Endodermal cell (in vitro differentiated cells): ENCODE measurements at regions not wholly inside any gene's neighbourhood (a gene's known extent, or its start where the extent isn't known, plus 50 kb on each side); places are given as distances from the start of the nearest gene placed in this dataset.

Experiments
- DNase-seq: peaks from one replicate; pipeline ENCODE4 v3.0.0-alpha.2; 2017
- H3K27ac ChIP-seq: 2 replicates; pipeline ENCODE4 v1.5.1; 2013; ENCODE audit warnings: mild to moderate bottlenecking, low read depth, low read length, moderate library complexity
- H3K27me3 ChIP-seq: 2 replicates; pipeline ENCODE4 v1.6.1; 2013; ENCODE audit warnings: mild to moderate bottlenecking, low read length, moderate library complexity; ENCODE audit not compliant: insufficient read depth, control insufficient read depth, poor library complexity, severe bottlenecking
- H3K36me3 ChIP-seq: 2 replicates; pipeline ENCODE4 v1.7.0; 2013; ENCODE audit warnings: mild to moderate bottlenecking, low read length, moderate library complexity; ENCODE audit not compliant: control insufficient read depth, insufficient read depth
- H3K4me1 ChIP-seq: one replicate; pipeline ENCODE4 v1.7.0; 2013; ENCODE audit warnings: low read length; ENCODE audit not compliant: control insufficient read depth, insufficient read depth
- H3K4me3 ChIP-seq: 2 replicates; pipeline ENCODE4 v1.5.1; 2013; ENCODE audit warnings: mild to moderate bottlenecking, low read length, moderate library complexity
- H3K9ac ChIP-seq: 2 replicates; pipeline ENCODE4 v1.6.1; 2013; ENCODE audit warnings: mild to moderate bottlenecking, low read length, moderate library complexity; ENCODE audit not compliant: poor library complexity, severe bottlenecking; ENCODE audit errors: extremely low read depth
- H3K9me3 ChIP-seq: 2 replicates; pipeline ENCODE4 v1.6.1; 2013; ENCODE audit warnings: mild to moderate bottlenecking, low read length, moderate library complexity; ENCODE audit not compliant: control insufficient read depth
- H3K27ac Mint-ChIP-seq: 2 replicates; pipeline ENCODE4 v1.8.0; 2020; ENCODE audit warnings: mixed read lengths
- H3K27me3 Mint-ChIP-seq: 2 replicates; pipeline ENCODE4 v1.8.0; 2021; ENCODE audit warnings: mild to moderate bottlenecking, mixed read lengths; ENCODE audit not compliant: insufficient read depth
- H3K36me3 Mint-ChIP-seq: 2 replicates; pipeline ENCODE4 v1.8.0; 2020; ENCODE audit warnings: low read depth, mixed read lengths
- H3K4me1 Mint-ChIP-seq: 2 replicates; pipeline ENCODE4 v1.8.0; 2020; ENCODE audit warnings: mixed read lengths
- H3K4me3 Mint-ChIP-seq: 2 replicates; pipeline ENCODE4 v1.8.0; 2020; ENCODE audit warnings: mild to moderate bottlenecking, moderate library complexity, mixed read lengths
- H3K9me3 Mint-ChIP-seq: 2 replicates; pipeline ENCODE4 v1.8.0; 2020; ENCODE audit warnings: mild to moderate bottlenecking, mixed read lengths
- CTCF ChIP-seq: fragments of 200-600 bp; sonication (generic); conservative IDR thresholded peaks from 2 replicates; pipeline ENCODE4 v1.5.0; 2021; ENCODE audit warnings: antibody characterized with exemption, mild to moderate bottlenecking
- WGBS, 2 experiments: methylation state at CpG; one replicate each; pipeline versions ENCODE4 v1.1.5 to v1.1.7; 2013; ENCODE audit warnings: missing lambda C conversion rate in 2 of 2, mixed read lengths in 1 of 2; ENCODE audit not compliant: insufficient coverage in 1 of 2, insufficient read length in 1 of 2; 5-methylcytosine and 5-hydroxymethylcytosine counted together

- H3K27me3 ChIP-seq: no peaks in the 10 kb centered on the region
- no peaks in the 10 kb centered on the region for H3K4me1 ChIP-seq
- no peaks in the 10 kb centered on the region for H3K9me3 Mint-ChIP-seq
- H3K4me3 ChIP-seq: no peak overlapping the region
- no peaks in the 10 kb centered on the region for H3K9me3 ChIP-seq
- no peak for DNase-seq
- no peak overlapping the region for H3K27ac ChIP-seq
- TF ChIP-seq CTCF: no peak
- 58 to 60% methylated on average over 6 to 8 of the region's 8 CpGs for WGBS, 2 experiments
- no peaks in the 10 kb centered on the region for H3K4me1 Mint-ChIP-seq
- no peak overlapping the region for H3K4me3 Mint-ChIP-seq
- H3K9ac ChIP-seq: no peak overlapping the region
- H3K27me3 Mint-ChIP-seq: no peaks in the 10 kb centered on the region
- no peaks in the 10 kb centered on the region for H3K36me3 ChIP-seq
- H3K27ac Mint-ChIP-seq: no peak overlapping the region
- H3K36me3 Mint-ChIP-seq: no peaks in the 10 kb centered on the region
These were observed 112.5 kb upstream of the PRNP start for GRCh38 chr20:4573564-4574355.

- H3K9me3 Mint-ChIP-seq: no peaks in the 10 kb centered on the region
- Histone ChIP-seq H3K27me3 (no peaks in the 10 kb centered on the region), H3K9me3 (no peaks in the 10 kb centered on the region), H3K4me1 (no peaks in the 10 kb centered on the region), H3K9ac (no peak overlapping the region), H3K27ac (no peak overlapping the region), H3K4me3 (no peak overlapping the region), H3K36me3 (no peaks in the 10 kb centered on the region)
- H3K4me3 Mint-ChIP-seq: no peak overlapping the region
- WGBS, 2 experiments: 79 to 94% methylated on average over 6 to 8 of the region's 8 CpGs
- no peaks in the 10 kb centered on the region for H3K36me3 Mint-ChIP-seq
- no peaks in the 10 kb centered on the region for H3K27me3 Mint-ChIP-seq
- no peak for TF ChIP-seq CTCF
- no peaks in the 10 kb centered on the region for H3K4me1 Mint-ChIP-seq
- no peak for DNase-seq
- no peak overlapping the region for H3K27ac Mint-ChIP-seq
These were observed 114.3 kb upstream of the PRNP start for GRCh38 chr20:4571759-4572531.

- no peak for TF ChIP-seq CTCF
- Mint-ChIP-seq H3K4me3 (no peak overlapping the region), H3K9me3 (no peaks in the 10 kb centered on the region), H3K36me3 (no peaks in the 10 kb centered on the region), H3K27me3 (no peaks in the 10 kb centered on the region), H3K4me1 (no peaks in the 10 kb centered on the region), H3K27ac (no peak overlapping the region)
- no peak for DNase-seq
- no peak overlapping the region for H3K27ac ChIP-seq
- no peaks in the 10 kb centered on the region for H3K9me3 ChIP-seq
- no peaks in the 10 kb centered on the region for H3K27me3 ChIP-seq
- H3K4me3 ChIP-seq: no peak overlapping the region
- H3K36me3 ChIP-seq: no peaks in the 10 kb centered on the region
- no peaks in the 10 kb centered on the region for H3K4me1 ChIP-seq
- H3K9ac ChIP-seq: no peak overlapping the region
- 50 to 84% methylated on average over 2 to 3 of the region's 3 CpGs for WGBS, 2 experiments
These were observed 116.4 kb upstream of the PRNP start for GRCh38 chr20:4569865-4570264.
